SK-N-DZ (cell line): ENCODE measurements at regions not wholly inside any gene's neighbourhood (a gene's known extent, or its start where the extent isn't known, plus 50 kb on each side); places are given as distances from the start of the nearest gene placed in this dataset.
"Not testable (repeated sequence)": the region's sequence is repeated elsewhere in the genome, so short reads cannot be mapped to it uniquely, and the experiment has no call there.

ENCODE experiments used
- DNase-seq: peaks from one replicate; pipeline ENCODE4 v3.0.0-alpha.2; 2015; ENCODE audit warnings: low spot score

DNA sequence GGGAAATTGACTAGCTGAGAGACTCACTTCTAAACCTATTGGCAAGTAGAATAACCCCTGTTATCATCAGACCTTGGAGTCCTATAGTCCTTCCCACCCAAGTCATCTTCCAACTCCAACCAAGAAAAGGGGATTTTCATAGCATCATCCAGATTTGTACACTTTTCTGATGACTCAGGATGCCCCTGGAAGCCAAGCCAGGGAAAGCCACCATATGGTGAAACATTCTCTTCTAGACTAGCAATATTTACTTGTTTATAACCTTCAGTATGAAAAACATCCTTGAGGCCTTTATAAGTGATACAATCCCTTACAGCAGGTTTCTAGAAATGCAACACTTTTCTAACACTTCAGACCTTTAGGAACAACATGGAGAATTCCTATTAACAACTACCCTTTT is 618.8 kb upstream of the CDH11 start:
- no peak for DNase-seq

DNA sequence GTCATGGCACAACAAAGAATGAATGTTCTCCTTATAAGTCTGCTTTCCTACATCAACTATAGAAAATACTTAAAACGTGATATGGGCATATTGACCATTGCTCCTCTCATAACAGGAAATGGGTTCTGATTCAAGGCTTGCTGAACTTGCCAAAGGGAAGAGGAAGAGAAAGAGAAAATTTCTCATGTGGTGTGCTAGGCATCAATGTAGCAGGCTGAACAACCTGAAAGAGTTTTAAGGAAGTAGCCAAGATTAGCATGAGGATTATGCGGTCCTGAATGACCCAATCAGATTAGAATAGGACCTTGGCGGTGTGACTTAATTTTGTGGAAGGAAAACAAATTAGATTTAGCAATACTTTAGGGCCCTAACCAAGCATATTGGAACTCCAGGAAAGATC is 617.7 kb upstream of the CDH11 start:
- DNase-seq: no peak

DNA sequence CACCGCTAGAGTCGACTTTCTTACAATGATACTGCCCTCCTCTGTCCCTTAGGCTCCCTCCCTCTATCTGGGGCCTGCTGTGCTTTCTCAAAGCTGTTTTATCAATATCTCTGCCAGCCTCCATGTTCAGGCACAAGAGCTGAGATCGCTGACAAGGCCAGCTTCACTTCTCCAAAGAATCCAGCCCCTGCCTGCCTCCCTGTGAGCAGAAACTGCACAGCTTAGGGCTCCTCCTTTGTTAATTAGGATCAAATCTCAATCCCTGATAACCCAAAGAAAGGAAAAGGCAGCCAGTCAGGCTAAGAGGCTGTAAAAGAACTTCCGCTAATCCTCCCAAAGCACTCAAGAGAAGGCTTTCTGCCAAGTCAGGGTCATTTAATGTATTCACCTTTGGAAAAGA is 616.0 kb upstream of the CDH11 start:
- peak; percentile 71 for DNase-seq

DNA sequence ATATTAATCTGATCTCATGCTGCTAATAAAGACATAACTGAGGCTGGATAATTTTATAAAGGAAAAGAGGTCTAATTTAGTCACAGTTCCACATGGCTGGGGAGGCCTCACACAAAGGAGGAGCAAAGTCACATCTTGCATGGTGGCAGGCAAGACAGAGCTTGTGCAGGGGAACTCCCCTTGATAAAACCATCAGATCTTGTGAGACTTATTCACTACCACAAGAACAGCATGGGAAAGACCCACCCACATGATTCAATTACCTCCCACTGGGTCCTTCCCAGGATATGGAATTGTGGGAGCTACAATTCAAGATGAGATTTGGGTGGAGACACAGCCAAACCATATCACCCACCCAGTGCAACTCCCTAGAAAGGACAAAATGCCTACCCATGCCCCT is 613.8 kb upstream of the CDH11 start:
- DNase-seq: not testable (repeated sequence)

DNA sequence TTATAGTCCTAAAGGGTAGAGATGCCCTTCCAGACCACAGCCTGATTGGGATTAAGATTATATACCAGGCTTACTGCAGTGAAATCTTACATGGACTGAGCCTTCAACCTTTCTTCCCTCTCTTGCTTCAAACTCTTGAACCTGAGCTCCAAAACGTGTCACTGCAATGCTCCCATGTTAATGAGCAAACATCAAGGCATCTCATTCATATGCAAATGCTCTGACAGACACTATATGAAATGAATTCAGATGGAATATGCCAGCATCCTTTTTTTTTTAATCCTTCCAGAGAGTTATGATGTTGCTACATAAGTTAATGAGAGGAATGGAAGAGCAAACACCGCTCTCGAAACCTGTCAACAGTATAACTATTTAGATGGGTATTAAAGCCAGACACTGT is 611.9 kb upstream of the CDH11 start:
- DNase-seq: no peak

DNA sequence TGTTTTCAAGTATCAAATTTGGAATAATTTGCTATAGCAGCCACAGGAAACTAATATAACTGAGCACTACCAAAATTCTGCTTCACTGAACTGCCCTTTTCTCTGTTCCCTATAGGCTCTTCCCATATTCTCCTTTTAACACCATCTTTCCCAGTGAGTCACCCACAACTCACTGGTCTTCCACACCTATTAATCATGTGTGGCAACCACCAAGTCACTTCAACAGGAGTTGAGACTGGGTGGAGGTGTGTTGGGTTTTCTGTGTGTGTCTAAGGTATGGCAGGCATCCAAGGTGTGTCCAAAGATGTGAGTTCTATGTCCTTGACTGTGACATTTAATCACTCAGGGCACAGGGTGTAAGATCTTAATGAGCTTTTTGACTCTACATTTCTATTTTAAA is 610.0 kb upstream of the CDH11 start:
- DNase-seq: no peak

DNA sequence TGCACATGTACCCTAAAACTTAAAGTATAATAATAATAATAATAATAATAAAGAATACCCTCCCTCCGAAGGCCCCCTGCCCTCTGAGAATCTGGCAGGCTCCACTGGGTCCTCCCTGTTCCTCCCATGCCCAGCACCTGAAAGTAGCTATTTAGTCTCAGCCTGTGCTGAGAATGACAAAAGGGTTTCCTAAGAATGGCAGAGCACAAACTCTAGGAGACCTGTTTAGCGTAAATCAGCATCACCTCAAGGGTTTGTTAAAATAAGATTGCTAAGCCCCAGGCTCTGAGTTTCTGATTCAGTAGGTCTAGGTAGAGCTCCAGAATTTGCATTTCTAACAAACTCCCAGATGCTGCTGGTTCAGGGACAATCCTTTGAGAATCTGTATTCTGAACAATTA is 606.8 kb upstream of the CDH11 start:
- no peak for DNase-seq

DNA sequence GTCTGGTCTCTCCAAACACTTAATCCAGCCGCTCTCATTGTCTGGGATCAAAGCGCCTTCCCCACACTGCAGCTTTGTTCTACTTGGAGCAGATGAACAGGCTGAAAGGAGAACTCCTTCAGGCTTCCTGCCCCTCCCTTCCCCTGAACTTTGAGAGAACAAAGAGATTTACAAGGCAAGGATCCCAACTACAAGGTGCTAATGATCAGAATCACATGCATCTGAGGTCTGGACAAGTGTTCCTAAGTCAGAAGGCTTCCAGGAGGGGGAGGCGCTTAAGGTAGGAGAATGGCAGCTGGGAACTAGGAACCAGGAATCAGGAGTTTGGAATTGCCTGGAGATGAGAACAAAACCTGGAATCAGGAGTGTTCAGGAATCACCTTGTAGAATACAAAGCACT is 606.3 kb upstream of the CDH11 start:
- DNase-seq: no peak

DNA sequence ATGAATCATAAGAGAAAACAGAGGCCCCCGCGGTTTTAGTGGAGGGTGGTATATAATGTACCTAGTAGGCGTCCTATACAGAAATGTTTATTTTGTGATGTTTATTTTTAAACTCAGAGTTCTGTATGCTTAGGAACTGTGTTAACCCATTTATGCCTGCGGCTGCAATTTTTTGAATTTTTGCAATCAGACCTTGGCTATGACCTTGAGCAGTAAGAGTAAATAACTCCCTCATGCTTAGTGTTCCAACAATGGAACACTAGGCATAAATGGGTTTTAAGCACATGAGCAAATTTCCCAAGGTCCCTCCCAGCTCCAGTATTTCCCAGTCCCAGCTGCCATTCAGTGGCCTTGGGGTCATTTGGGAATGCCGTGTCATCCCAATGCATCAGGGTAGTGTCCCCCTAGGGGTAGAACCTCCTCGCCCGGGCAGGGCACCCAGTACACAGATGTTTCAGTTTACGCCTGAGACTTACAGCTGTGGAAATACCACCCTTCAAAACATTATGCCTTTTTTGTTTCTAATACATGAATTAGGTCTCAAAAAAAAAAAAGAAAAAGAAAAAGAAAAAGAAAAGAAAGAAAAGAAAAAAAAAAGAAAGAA is 605.8 kb upstream of the CDH11 start:
- no peak for DNase-seq

DNA sequence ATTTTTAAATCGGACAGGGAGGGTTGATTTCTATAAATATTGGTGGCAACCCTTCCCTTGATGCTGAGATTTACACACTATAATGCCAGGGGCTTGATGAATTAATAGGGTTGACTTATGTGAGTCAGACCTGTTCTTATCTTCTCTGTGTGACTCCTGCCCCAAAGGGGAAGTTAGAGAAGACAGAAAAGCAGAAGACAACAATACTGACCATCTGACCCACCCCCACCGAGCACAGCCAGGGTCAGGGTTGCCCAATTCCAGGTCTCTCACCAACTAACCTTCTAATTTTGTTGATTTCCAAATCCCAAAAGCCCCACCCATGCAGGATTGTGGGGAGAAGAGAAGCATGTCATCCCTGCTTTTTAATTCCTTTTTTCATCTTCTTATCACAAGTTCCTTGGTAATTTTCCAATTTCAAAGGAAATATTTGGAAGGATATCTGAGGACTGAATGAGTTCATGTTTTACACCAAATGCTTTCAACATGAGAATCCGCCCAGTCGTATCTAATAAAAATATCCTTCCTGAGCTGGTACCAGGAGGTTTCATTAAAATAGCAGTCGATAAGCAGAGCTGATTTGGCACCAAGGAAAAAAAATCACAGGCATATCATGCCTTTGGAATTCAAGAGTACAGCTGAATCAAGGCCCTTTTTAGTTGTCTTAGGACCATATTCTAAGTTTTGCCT is 603.4 kb upstream of the CDH11 start:
- DNase-seq: no peak

DNA sequence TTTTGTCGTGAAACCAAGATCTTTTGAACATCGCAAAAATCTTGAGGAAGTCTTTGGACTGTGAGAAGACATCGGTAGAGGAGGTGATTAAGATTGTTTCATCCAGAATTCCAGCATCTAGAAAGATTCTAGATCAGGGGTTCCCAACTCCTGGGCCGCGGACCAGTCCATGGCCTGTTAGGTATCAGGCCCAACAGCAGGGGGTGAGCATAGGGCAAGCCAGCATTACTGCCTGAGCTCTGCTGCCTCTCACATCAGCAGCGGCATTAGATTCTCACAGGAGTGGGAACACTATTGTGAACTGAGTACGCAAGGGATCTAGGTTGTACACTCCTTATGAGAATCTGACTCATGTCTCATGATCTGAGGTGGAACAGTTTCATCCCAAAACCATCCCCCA is 600.6 kb upstream of the CDH11 start:
- DNase-seq: no peak

DNA sequence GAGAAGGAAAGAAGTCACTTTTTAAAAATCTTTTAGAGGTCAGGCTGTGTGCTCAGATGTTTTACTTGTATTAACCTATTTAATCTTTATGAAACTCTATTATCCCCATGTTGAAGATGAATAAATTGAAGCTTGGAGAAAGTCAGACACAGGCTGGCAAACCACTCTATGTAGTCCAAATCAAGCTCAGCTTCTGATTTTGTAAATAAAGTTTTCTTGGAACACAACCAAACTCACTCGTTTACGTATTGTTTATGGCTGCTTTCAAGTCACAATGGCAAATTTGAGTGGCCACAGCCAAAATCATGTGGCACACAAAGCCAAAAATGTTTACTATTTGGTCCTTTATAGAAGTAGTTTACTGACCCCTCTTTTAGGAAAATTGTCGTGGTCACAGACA is 596.0 kb upstream of the CDH11 start:
- DNase-seq: no peak

DNA sequence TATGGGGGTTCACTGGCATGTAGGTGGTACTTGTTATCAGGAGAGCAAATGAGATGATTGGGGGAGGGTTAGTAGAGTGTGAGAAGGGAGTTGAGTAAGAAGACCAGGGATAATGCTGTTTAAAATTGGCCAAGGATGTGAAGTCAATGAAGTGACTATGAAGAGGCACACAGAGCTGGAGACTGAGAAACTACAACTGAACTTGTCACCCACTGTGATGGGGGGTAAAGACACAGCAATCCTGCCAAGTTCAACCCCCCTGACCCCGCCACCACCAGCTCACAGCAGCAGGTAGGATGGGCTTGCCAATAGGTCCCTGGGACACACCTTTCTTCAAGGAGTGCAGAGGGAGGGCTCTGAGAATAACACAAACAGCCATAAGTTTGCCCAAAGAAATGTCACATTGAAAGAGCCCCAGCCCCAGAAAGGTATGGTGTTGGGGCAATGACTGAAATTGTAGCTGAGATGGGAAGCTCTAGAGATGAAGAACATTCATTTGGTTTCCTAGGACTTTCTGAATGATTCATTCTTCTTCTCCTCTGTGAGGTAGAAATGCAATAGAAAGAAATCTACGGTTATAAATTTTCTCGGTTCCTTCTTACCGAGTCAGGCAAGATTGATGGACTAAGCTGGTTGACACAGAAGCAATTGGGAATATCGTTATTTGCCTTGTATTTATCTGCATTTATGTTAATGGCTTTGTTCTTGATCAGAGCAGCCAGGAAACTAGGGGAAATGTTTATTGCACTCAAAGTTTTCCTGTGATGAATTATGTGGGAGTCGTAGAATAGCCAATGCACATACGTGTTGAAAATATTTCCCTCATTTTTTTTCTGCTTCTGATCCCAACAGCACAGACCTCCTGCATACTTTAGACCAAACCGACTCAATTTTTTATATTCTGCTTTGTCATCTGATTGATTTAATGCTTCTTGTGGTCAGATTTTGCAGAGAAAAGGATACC is 595.2 kb upstream of the CDH11 start:
- no peak for DNase-seq

DNA sequence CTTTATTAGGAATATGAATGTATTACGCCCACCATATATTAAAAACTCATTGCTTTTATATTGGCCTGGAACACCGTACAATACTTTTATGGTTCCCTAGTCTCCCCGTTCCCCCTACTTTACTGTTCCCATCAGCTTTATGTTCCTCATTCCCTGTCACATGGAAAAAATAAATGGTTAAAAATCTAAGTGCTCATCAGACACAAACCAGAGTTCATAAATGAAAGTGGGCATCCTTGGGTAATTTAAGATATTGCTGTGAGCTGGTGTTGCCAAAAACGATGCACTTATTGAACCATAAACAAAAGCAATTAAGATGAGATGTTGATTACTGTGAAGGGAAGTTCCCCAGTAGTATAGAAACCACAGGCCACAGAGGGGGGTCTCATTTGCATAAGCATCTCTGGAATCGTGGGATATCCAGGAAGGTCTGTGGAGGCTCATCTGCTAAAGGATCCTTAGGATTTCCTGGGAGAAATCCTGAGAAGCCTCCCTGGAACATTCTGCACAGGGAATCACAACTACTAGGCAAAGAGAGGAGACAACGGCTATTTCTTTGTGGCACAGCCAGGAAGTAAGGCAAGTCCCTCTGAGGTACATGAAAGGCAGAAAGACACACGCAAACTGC is 591.4 kb upstream of the CDH11 start:
- no peak for DNase-seq

DNA sequence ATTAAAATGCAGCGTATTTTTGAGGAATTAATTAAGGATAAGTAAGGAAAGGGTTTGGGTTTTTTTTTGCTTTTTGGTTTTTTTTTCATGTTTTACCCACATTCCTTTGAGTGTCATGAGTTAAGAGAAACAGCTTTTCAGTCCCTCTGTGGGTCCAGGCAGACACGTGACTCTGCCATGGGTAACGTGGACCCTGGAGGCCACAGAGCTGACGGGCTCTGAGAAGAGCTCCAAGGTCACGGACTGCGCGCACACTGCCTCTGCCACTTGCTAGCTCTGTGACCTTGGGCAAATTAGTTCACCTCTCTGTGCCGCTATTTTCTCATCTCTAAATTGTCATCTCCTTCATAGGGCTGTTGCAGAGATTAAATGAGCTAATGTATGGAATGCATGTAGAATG is 588.2 kb upstream of the CDH11 start:
- no peak for DNase-seq

DNA sequence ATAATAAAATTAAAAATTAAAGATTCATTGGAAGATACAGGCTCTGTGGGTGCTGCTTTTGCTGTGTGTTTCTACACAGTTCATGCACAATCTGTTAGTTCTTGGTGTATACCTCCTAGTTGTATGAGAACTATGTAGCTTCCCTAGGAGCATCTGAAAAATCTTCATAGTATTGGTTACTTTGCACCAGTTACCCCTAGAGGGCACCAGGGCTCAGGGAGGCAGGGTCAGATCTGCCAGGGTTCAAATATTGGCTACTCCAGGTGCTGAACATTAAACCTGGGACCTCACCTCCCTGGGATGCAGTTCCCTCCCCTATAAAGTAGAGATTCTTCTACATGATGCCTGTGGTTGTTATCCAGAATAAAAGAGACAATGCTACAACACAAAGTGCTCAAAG is 583.0 kb upstream of the CDH11 start:
- DNase-seq: no peak

DNA sequence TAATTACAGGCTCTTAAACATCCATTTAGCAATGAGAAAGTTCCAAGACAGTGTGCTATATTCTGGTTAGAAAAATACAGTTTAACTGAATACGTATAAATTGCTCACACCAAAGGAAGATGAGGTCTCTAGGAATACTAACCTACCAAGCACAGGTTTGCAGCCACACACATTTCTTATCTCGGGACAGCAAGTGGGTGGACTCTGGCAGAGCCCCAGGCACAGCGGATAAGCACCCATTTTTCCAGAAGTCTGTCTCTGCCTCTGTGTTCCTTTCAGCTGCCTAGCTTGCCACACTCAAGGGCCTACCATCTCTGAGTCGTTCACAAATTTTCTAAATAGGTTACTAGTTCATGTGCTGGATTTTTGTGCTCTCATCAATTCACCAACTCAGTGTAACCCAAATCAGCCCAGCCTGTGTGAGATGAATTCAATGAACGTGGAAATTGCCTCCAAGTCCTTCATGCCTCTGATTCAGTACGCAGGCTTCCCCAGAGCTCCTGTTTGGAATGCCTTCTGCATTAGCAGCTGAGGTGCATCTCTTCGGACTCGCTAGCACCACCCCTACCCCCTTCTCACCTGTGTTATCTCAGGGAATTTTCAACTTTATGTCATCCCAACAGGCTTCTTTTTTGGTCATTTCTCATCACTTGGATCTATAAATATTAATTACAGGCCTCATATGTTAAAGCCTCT is 581.0 kb upstream of the CDH11 start:
- DNase-seq: no peak

DNA sequence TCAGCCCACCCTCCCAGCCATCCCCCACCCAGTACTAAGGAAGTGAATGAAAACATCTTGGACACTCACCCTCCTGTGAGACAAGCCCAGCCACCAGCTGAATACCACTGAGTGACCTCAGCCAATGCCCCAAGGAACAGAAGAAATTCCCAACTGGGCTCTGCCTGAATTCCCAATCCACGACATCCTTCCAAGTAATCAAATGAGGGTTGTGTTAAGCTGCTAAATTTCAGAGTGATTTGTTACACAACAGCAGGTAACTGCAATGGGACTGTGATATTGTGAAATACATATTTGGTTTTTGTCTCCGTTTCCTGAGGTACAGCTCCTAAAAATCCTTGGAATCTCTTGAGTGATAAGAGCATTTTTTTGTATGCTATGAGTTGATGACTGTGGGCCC is 578.7 kb upstream of the CDH11 start:
- DNase-seq: no peak

DNA sequence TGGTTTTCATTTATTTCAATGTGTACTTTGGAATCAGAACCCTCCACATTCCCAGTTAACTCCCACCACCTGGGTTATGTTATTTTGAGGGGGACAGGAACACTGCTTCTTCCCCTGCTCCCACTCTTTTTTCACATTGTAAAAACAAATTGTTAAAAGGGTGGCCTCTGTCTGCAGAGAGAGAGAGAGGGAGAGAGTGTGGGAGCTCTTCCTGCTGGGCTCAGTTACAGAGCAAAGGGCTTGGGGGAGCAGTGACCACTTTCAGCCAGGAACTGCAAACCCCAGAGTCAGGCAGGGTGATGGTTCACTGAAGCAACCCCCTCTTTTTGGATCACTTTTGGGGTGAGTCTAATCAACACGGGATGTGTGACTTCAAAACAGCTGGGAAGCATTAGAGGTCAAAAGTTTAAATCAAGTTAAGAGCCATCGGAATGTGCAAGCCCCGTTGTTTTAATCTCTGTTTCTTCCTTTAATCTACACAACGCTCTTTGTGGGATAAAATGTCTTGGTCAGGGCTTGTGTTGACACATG is 577.0 kb upstream of the CDH11 start:
- no peak for DNase-seq

DNA sequence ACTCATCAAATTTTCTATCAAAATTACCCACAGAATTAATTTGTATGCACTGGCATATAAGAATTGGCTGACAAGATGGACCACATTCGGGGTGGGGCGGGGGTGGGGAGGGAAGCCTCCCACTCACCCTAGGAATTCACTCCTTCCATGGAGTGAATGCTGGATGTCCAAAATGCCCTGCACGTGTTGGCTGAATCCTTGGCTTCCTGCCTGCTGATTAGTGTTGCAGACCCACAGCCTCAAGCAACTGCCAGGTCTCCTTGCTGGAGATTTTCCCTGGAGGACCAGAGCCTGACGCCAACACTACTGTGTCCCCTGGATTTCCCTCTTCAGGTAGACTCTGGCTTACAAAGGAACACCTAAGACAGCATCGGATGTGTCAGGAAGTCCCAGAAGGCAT is 575.7 kb upstream of the CDH11 start:
- no peak for DNase-seq

DNA sequence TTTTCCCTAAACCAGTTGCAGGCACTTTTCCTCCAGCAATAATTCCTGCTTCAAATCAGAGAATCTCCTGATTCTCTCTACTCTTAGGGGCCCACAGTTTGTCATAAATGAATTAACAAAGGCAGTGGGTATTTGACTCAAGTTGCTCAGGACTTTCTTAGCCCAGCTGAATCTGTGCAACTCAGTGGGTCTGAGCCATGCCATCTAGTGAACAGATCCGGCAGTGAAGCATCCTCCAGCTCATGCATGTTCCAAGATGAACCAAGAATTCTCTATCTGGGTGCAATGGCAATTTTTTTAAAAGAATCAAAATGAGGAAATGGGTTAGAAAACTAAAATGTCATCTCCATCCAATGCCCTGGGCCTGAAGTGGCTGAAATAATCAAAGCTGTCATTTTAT is 575.2 kb upstream of the CDH11 start:
- no peak for DNase-seq
